H1 (cell line): ENCODE measurements at regions not wholly inside any gene's neighbourhood (a gene's known extent, or its start where the extent isn't known, plus 50 kb on each side); places are given as distances from the start of the nearest gene placed in this dataset.

Experiments used
- CTCF ChIA-PET: fragments of 300-600 bp; sonication (Branson Sonifier 250); formaldehyde crosslinking; loops from one replicate; lab custom pipeline; 2021; ENCODE audit not compliant: partially characterized antibody; lab: Charles Lee
- POLR2A ChIA-PET: fragments of 300-600 bp; sonication (Branson Sonifier 250); formaldehyde crosslinking; loops from one replicate; lab custom pipeline; 2021; ENCODE audit warnings: inconsistent platforms; ENCODE audit not compliant: partially characterized antibody; lab: Charles Lee
- DNase-seq, 2 experiments: peaks; one replicate each; pipeline versions ENCODE4 v3.0.0 to v3.0.0-alpha.2; 2010 to 2022; ENCODE audit warnings: low spot score in 2 of 2, low read depth in 1 of 2, mixed read lengths in 1 of 2
- FAIRE-seq: peaks from 2 replicates; lab custom pipeline; 2011; peaks lifted over from hg19 to GRCh38; lab: Jason Lieb, UNC
- H2AFZ ChIP-seq: 2 replicates; pipeline ENCODE4 v1.8.1; 2012; ENCODE audit warnings: low read length, inconsistent platforms
- H2AK5ac ChIP-seq: 2 replicates; pipeline ENCODE4 v1.6.1; 2013; ENCODE audit warnings: low read depth, low read length
- H2BK120ac ChIP-seq: replicated peaks from 2 replicates; pipeline ENCODE3; 2013; ENCODE audit warnings: low read depth, low read length, inconsistent platforms
- H2BK12ac ChIP-seq: 2 replicates; pipeline ENCODE4 v1.6.1; 2013; ENCODE audit warnings: low read depth, low read length
- H2BK15ac ChIP-seq: 2 replicates; pipeline ENCODE4 v1.6.1; 2013; ENCODE audit warnings: low read length
- H2BK20ac ChIP-seq: 2 replicates; pipeline ENCODE4 v1.6.1; 2013; ENCODE audit warnings: low read length
- H2BK5ac ChIP-seq: 2 replicates; pipeline ENCODE4 v1.6.1; 2013; ENCODE audit warnings: low read depth, low read length
- H3K14ac ChIP-seq: 2 replicates; pipeline ENCODE4 v1.6.1; 2013; ENCODE audit warnings: inconsistent platforms; ENCODE audit not compliant: insufficient read length
- H3K18ac ChIP-seq: 2 replicates; pipeline ENCODE4 v1.6.1; 2013; ENCODE audit warnings: low read length; ENCODE audit errors: extremely low read depth
- H3K23ac ChIP-seq: 2 replicates; pipeline ENCODE4 v1.6.1; 2013; ENCODE audit warnings: inconsistent platforms; ENCODE audit not compliant: insufficient read length
- H3K23me2 ChIP-seq: 2 replicates; pipeline ENCODE4 v1.6.1; 2013; ENCODE audit warnings: low read depth, low read length
- H3K27ac ChIP-seq: 2 replicates; pipeline ENCODE4 v1.6.1; 2011; ENCODE audit warnings: low read depth, low read length, inconsistent platforms
- H3K27me3 ChIP-seq, 4 experiments: replicated peaks in 1 of 4; 1 replicate in 1 of 4; 2 replicates in 3 of 4; pipeline versions ENCODE4 v1.6.1 to v1.8.1; 2011 to 2013; ENCODE audit warnings: low read length in 3 of 4, mild to moderate bottlenecking in 3 of 4, inconsistent platforms in 2 of 4, mixed read lengths in 2 of 4, moderate library complexity in 1 of 4; ENCODE audit not compliant: control insufficient read depth in 3 of 4, insufficient read depth in 3 of 4; ENCODE audit errors: extremely low read depth in 1 of 4
- H3K36me3 ChIP-seq, 4 experiments: 2 replicates each; pipeline versions ENCODE4 v1.6.1 to v1.8.1; 2011 to 2013; ENCODE audit warnings: mild to moderate bottlenecking in 4 of 4, low read length in 3 of 4, moderate library complexity in 2 of 4, control low read depth in 1 of 4, inconsistent platforms in 1 of 4; ENCODE audit not compliant: insufficient read depth in 4 of 4, control insufficient read depth in 2 of 4
- H3K4ac ChIP-seq: replicated peaks from 2 replicates; pipeline ENCODE3; 2013; ENCODE audit warnings: low read length, low read depth, mixed read lengths, inconsistent platforms; ENCODE audit not compliant: insufficient read length
- H3K4me1 ChIP-seq, 4 experiments: replicated peaks in 1 of 4; 1 replicate in 1 of 4; 2 replicates in 3 of 4; pipeline versions ENCODE4 v1.6.1 to v1.8.1; 2011 to 2013; ENCODE audit warnings: low read length in 3 of 4, inconsistent platforms in 2 of 4, mixed read lengths in 1 of 4; ENCODE audit not compliant: insufficient read depth in 4 of 4, control insufficient read depth in 3 of 4
- H3K4me2 ChIP-seq, 2 experiments: 2 replicates each; pipeline versions ENCODE4 v1.6.1 to v1.8.1; 2011 to 2013; ENCODE audit warnings: low read depth in 2 of 2, low read length in 2 of 2, control low read depth in 1 of 2, inconsistent platforms in 1 of 2, mild to moderate bottlenecking in 1 of 2; ENCODE audit not compliant: insufficient read depth in 1 of 2
- H3K4me3 ChIP-seq, 4 experiments: fragments of 200-600, 300-600 bp in 1 of 4; sonication (generic), shearing (Covaris generic), sonication (Bioruptor Twin) in 1 of 4; 2 replicates each; pipeline versions ENCODE4 v1.5.1 to v1.8.1; 2011 to 2016; ENCODE audit warnings: low read length in 4 of 4, low read depth in 3 of 4, control low read depth in 2 of 4, inconsistent platforms in 2 of 4, mild to moderate bottlenecking in 2 of 4, mixed read lengths in 1 of 4, moderate library complexity in 1 of 4; ENCODE audit not compliant: insufficient read depth in 2 of 4; ENCODE audit errors: extremely low read depth in 1 of 4
- H3K56ac ChIP-seq: replicated peaks from 2 replicates; pipeline ENCODE3; 2013; ENCODE audit warnings: low read depth, mild to moderate bottlenecking, mixed read lengths, low read length, inconsistent platforms; ENCODE audit not compliant: insufficient read length
- H3K79me1 ChIP-seq: 2 replicates; pipeline ENCODE4 v1.6.1; 2013; ENCODE audit warnings: low read depth, low read length, control low read depth
- H3K79me2 ChIP-seq, 2 experiments: 2 replicates each; pipeline versions ENCODE4 v1.6.1 to v1.8.1; 2012 to 2013; ENCODE audit warnings: low read length in 2 of 2, mild to moderate bottlenecking in 2 of 2, inconsistent platforms in 1 of 2; ENCODE audit not compliant: insufficient read depth in 2 of 2, control insufficient read depth in 1 of 2
- H3K9ac ChIP-seq, 4 experiments: replicated peaks in 1 of 4; 1 replicate in 1 of 4; 2 replicates in 3 of 4; pipeline versions ENCODE4 v1.6.1 to v1.8.1; 2011 to 2013; ENCODE audit warnings: low read depth in 3 of 4, low read length in 3 of 4, control low read depth in 2 of 4, mild to moderate bottlenecking in 2 of 4, moderate library complexity in 2 of 4, inconsistent platforms in 1 of 4; ENCODE audit errors: extremely low read depth in 1 of 4
- H3K9me3 ChIP-seq, 2 experiments: 2 replicates each; pipeline versions ENCODE4 v1.6.1 to v1.8.1; 2012 to 2013; ENCODE audit warnings: mild to moderate bottlenecking in 2 of 2, moderate library complexity in 2 of 2, control low read depth in 1 of 2, inconsistent platforms in 1 of 2, low read depth in 1 of 2, low read length in 1 of 2, mixed read lengths in 1 of 2; ENCODE audit not compliant: insufficient read depth in 2 of 2
- H4K20me1 ChIP-seq, 2 experiments: replicated peaks in 1 of 2; 2 replicates each; pipeline versions ENCODE3 to v1.8.1; 2011 to 2013; ENCODE audit warnings: inconsistent platforms in 2 of 2, low read length in 2 of 2, mild to moderate bottlenecking in 1 of 2; ENCODE audit not compliant: insufficient read depth in 2 of 2, control insufficient read depth in 1 of 2
- H4K5ac ChIP-seq: 2 replicates; pipeline ENCODE4 v1.6.1; 2013; ENCODE audit warnings: low read length, low read depth, mixed read lengths, inconsistent platforms; ENCODE audit not compliant: insufficient read length
- H4K8ac ChIP-seq: 2 replicates; pipeline ENCODE4 v1.8.0; 2013; ENCODE audit warnings: mild to moderate bottlenecking, moderate library complexity, low read length, inconsistent platforms; ENCODE audit not compliant: insufficient read depth; ENCODE audit errors: extremely low read depth
- H4K91ac ChIP-seq: replicated peaks from 2 replicates; pipeline ENCODE3; 2013; ENCODE audit warnings: low read length, mixed read lengths, inconsistent platforms; ENCODE audit not compliant: insufficient read length
- ATF2 ChIP-seq: IDR thresholded peaks from 2 replicates; pipeline ENCODE4 v1.6.1; 2012; ENCODE audit warnings: low read length, inconsistent platforms
- E2F6 ChIP-seq: IDR thresholded peaks from 2 replicates; pipeline ENCODE4 v1.6.1; 2012; ENCODE audit warnings: inconsistent platforms
- GABPA ChIP-seq: IDR thresholded peaks from 2 replicates; pipeline ENCODE4 v1.6.1; 2011; ENCODE audit warnings: mild to moderate bottlenecking, low read length, moderate library complexity, borderline replicate concordance; ENCODE audit not compliant: insufficient read depth
- KDM4A ChIP-seq: IDR thresholded peaks from one replicate; pipeline ENCODE4 v1.7.1; 2012; ENCODE audit warnings: low read depth, mild to moderate bottlenecking, moderate library complexity, low read length, inconsistent platforms; ENCODE audit not compliant: severe bottlenecking
- KDM5A ChIP-seq: fragments of 200-600 bp; IDR thresholded peaks from 2 replicates; pipeline ENCODE4 v1.7.1; 2012; ENCODE audit warnings: mild to moderate bottlenecking, low read length, inconsistent platforms, mixed read lengths
- NRF1 ChIP-seq: IDR thresholded peaks from 2 replicates; pipeline ENCODE4 v1.6.1; 2011; ENCODE audit warnings: mild to moderate bottlenecking, low read depth, low read length, improper control_type of control experiment
- RBBP5 ChIP-seq: IDR thresholded peaks from 2 replicates; pipeline ENCODE4 v1.7.1; 2012; ENCODE audit warnings: low read depth, mild to moderate bottlenecking, inconsistent platforms, low read length, moderate library complexity, borderline replicate concordance
- SAP30 ChIP-seq: fragments of 300-600 bp; sonication (generic); IDR thresholded peaks from 2 replicates; pipeline ENCODE4 v1.7.1; 2012; ENCODE audit warnings: low read length, moderate library complexity, mild to moderate bottlenecking, inconsistent platforms; ENCODE audit not compliant: insufficient read depth, insufficient replicate concordance
- SP1 ChIP-seq: IDR thresholded peaks from 2 replicates; pipeline ENCODE4 v1.6.1; 2011; ENCODE audit warnings: low read depth, low read length
- TEAD4 ChIP-seq: IDR thresholded peaks from 2 replicates; pipeline ENCODE4 v1.6.1; 2012; ENCODE audit warnings: low read depth, low read length, inconsistent platforms, mixed read lengths
- USF2 ChIP-seq: IDR thresholded peaks from 2 replicates; pipeline ENCODE4 v1.6.1; 2011; ENCODE audit warnings: low read length, improper control_type of control experiment
- WGBS, 2 experiments: shearing (Covaris generic) in 1 of 2; methylation state at CpG; one replicate each; pipeline versions ENCODE4 v1.1.6 to v1.1.7; 2013 to 2015; ENCODE audit warnings: low lambda C conversion rate in 2 of 2, mixed read lengths in 2 of 2, inconsistent platforms in 1 of 2, low coverage in 1 of 2, missing lambda C conversion rate in 1 of 2; ENCODE audit not compliant: insufficient replicate concordance in 2 of 2, insufficient coverage in 1 of 2, insufficient read length in 1 of 2; ENCODE audit errors: extremely low coverage in 1 of 2, missing lambda C conversion rate in 1 of 2; 5-methylcytosine and 5-hydroxymethylcytosine counted together

- no peak for DNase-seq
- no peak for FAIRE-seq
- H2BK15ac ChIP-seq = no peak overlapping the region
- H3K9ac ChIP-seq = no peak overlapping the region
- no peak overlapping the region for H2BK120ac ChIP-seq
- H4K5ac ChIP-seq = no peak overlapping the region
- H3K79me2 ChIP-seq = no peaks in the 10 kb centered on the region
- H3K4ac ChIP-seq = no peak overlapping the region
- no peaks in the 10 kb centered on the region for H3K4me1 ChIP-seq
- no peaks in the 10 kb centered on the region for H3K23me2 ChIP-seq
- no peaks in the 10 kb centered on the region for H3K79me1 ChIP-seq
- H4K20me1 ChIP-seq = no peaks in the 10 kb centered on the region
- H3K56ac ChIP-seq = no peak overlapping the region
- H3K36me3 ChIP-seq = no peaks in the 10 kb centered on the region
- H3K14ac ChIP-seq = no peak overlapping the region
- H3K4me2 ChIP-seq = no peak overlapping the region
- H3K4me3 ChIP-seq = no peak overlapping the region
- TF ChIP-seq E2F6 = no peak
- TF ChIP-seq RBBP5 = no peak
- TF ChIP-seq ATF2 = no peak
- no peak for TF ChIP-seq TEAD4
- no peak for TF ChIP-seq USF2
- TF ChIP-seq NRF1 = no peak
- TF ChIP-seq GABPA = no peak
- no peak for TF ChIP-seq SAP30
- TF ChIP-seq KDM5A = no peak
- no peak for TF ChIP-seq SP1
- TF ChIP-seq KDM4A = no peak
- no peak overlapping the region for H2BK12ac ChIP-seq
- no peak overlapping the region for H2BK20ac ChIP-seq
- H4K8ac ChIP-seq = no peak overlapping the region
- no peak overlapping the region for H2BK5ac ChIP-seq
- ChIA-PET POLR2A (no interaction called here), CTCF (no interaction called here)
- no peak overlapping the region for H2AK5ac ChIP-seq
- WGBS, 2 experiments = 77% methylated on average over 1 of the region's 1 CpG; no CpG with 5 or more reads in 1 of the 2 experiments
- no peak overlapping the region for H2AFZ ChIP-seq
- H3K23ac ChIP-seq = no peak overlapping the region
- H3K27me3 ChIP-seq = no peaks in the 10 kb centered on the region
- no peak overlapping the region for H3K18ac ChIP-seq
- H3K9me3 ChIP-seq = no peaks in the 10 kb centered on the region; a peak in 1 of 4 replicates
- no peak overlapping the region for H3K27ac ChIP-seq
- no peak overlapping the region for H4K91ac ChIP-seq
Observed at GRCh38 chr15:35161694-35162093, 76.6 kb upstream of the NANOGP8 start.
